Osteoblast (primary cell): ENCODE measurements at regions not wholly inside any gene's neighbourhood (a gene's known extent, or its start where the extent isn't known, plus 50 kb on each side); places are given as distances from the start of the nearest gene placed in this dataset.

ENCODE experiments used
- DNase-seq: peaks from one replicate; pipeline ENCODE4 v3.0.0; 2011; ENCODE audit warnings: low spot score, mixed read lengths; ENCODE audit not compliant: insufficient read length; ENCODE audit errors: missing footprints
- H2AFZ ChIP-seq: 2 replicates; pipeline ENCODE4 v1.6.0; 2011; ENCODE audit warnings: mild to moderate bottlenecking, low read length
- H3K27ac ChIP-seq: 2 replicates; pipeline ENCODE4 v1.5.1; 2011; ENCODE audit warnings: mild to moderate bottlenecking, low read depth, low read length, moderate library complexity
- H3K27me3 ChIP-seq: 2 replicates; pipeline ENCODE4 v1.6.0; 2012; ENCODE audit warnings: mild to moderate bottlenecking, control low read depth, inconsistent platforms, low read length, moderate library complexity; ENCODE audit not compliant: insufficient read depth
- H3K36me3 ChIP-seq: 2 replicates; pipeline ENCODE4 v1.5.1; 2011; ENCODE audit warnings: mild to moderate bottlenecking, low read length, control low read depth, moderate library complexity; ENCODE audit not compliant: insufficient read depth
- H3K4me1 ChIP-seq: 2 replicates; pipeline ENCODE4 v1.5.1; 2011; ENCODE audit warnings: mild to moderate bottlenecking, low read length, control low read depth, moderate library complexity; ENCODE audit not compliant: insufficient read depth
- H3K4me2 ChIP-seq: 2 replicates; pipeline ENCODE4 v1.6.0; 2011; ENCODE audit warnings: mild to moderate bottlenecking, low read length; ENCODE audit not compliant: insufficient read depth
- H3K4me3 ChIP-seq: fragments of 200-600 bp; sonication (generic); 3 replicates; pipeline ENCODE4 v1.5.1; 2012; ENCODE audit warnings: mild to moderate bottlenecking, low read length, inconsistent platforms; ENCODE audit not compliant: insufficient read depth
- H3K79me2 ChIP-seq: 2 replicates; pipeline ENCODE4 v1.6.0; 2012; ENCODE audit warnings: mild to moderate bottlenecking, low read length, control low read depth, inconsistent platforms; ENCODE audit not compliant: insufficient read depth
- H3K9me3 ChIP-seq: 2 replicates; pipeline ENCODE4 v1.5.1; 2011; ENCODE audit warnings: low read depth, low read length, control low read depth
- H4K20me1 ChIP-seq: 2 replicates; pipeline ENCODE4 v1.6.0; 2012; ENCODE audit warnings: mild to moderate bottlenecking, low read length, control low read depth; ENCODE audit not compliant: insufficient read depth
- TF ChIP-seq, protein P1 (sequence below): IDR thresholded peaks from 2 replicates; pipeline ENCODE4 v1.5.1; 2011; ENCODE audit warnings: mild to moderate bottlenecking, low read depth, low read length, moderate library complexity; ENCODE audit errors: extremely low read depth

DNA sequence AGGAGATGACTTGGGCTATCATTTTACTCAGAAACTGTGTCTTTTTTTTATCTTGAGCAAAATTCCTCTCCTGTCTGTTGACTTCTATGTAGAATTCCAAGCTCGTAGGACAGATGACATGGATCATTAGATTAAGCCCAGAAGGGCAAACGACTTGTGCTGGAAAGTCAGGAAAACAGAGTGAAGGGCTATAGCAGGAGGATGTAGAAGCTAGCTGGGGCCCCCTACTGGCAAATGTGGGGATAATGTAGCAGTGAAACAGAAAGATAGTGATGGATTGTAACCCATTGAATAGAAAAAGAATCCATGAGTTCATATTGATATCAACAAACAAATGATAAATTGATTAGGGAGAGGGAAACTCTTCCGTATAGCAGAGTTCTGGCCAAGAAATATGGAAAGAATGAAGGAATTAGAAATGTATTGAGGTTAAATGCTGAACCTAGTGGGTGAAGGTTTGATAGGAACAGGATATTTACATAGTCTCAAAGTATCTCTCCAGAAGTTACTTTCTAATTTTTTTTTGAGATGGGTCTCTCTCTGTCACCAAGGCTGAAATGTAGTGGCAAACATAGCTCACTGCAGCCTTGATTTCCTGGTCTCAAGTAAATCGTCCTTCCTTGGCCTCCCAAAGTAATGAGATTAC, 103.6 kb downstream of the LYZL1 start:
- Histone ChIP-seq H3K4me3 (no peak overlapping the region), H4K20me1 (no peaks in the 10 kb centered on the region), H3K9me3 (no peaks in the 10 kb centered on the region), H3K36me3 (no peaks in the 10 kb centered on the region), H3K79me2 (no peaks in the 10 kb centered on the region), H3K4me1 (no peaks in the 10 kb centered on the region), H2AFZ (no peak overlapping the region), H3K27me3 (peaks cover 27% of the 10 kb centered on the region), H3K27ac (no peak overlapping the region), H3K4me2 (no peak overlapping the region)
- DNase-seq, result peak; percentile 83
- TF ChIP-seq, protein P1, sequence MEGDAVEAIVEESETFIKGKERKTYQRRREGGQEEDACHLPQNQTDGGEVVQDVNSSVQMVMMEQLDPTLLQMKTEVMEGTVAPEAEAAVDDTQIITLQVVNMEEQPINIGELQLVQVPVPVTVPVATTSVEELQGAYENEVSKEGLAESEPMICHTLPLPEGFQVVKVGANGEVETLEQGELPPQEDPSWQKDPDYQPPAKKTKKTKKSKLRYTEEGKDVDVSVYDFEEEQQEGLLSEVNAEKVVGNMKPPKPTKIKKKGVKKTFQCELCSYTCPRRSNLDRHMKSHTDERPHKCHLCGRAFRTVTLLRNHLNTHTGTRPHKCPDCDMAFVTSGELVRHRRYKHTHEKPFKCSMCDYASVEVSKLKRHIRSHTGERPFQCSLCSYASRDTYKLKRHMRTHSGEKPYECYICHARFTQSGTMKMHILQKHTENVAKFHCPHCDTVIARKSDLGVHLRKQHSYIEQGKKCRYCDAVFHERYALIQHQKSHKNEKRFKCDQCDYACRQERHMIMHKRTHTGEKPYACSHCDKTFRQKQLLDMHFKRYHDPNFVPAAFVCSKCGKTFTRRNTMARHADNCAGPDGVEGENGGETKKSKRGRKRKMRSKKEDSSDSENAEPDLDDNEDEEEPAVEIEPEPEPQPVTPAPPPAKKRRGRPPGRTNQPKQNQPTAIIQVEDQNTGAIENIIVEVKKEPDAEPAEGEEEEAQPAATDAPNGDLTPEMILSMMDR, result peak; percentile 90

DNA sequence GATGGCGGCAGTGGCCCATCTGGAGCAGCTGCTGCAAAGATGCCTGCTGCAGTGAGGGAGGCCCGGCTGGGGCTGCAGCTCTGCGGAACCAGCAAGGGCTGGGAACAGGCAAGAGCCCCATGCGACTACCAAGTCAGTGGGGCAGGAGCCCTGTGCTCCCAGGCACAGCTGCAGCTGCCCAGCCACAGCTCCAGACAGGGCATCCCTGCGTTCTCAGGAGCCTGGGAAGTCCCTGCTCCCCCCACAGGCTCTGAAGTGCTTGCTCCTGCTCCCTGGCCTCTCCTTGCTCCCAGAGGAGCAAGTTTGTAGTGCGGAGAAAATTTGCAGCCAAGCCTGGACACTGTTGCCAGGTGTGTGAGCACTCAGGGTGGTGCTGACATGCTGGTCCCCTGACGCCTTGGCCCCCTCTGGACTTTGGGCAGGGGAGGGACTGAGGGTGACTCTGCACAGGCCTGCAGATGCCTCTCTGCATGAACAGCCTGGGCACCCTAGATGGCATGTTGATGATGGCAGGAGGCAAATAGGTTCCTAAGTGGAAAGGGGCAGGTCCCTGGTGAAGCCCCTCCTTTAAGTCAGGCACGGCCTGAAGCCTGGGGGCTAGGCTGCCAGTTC, 105.6 kb downstream of the LYZL1 start:
- Histone ChIP-seq H3K79me2 (no peaks in the 10 kb centered on the region), H2AFZ (no peak overlapping the region), H3K27ac (no peak overlapping the region), H3K4me1 (no peaks in the 10 kb centered on the region), H3K36me3 (no peaks in the 10 kb centered on the region), H3K4me2 (no peak overlapping the region), H4K20me1 (no peaks in the 10 kb centered on the region), H3K4me3 (no peak overlapping the region), H3K27me3 (peaks cover 27% of the 10 kb centered on the region), H3K9me3 (no peaks in the 10 kb centered on the region)
- no peak for DNase-seq
- TF ChIP-seq, protein P1, result no peak

DNA sequence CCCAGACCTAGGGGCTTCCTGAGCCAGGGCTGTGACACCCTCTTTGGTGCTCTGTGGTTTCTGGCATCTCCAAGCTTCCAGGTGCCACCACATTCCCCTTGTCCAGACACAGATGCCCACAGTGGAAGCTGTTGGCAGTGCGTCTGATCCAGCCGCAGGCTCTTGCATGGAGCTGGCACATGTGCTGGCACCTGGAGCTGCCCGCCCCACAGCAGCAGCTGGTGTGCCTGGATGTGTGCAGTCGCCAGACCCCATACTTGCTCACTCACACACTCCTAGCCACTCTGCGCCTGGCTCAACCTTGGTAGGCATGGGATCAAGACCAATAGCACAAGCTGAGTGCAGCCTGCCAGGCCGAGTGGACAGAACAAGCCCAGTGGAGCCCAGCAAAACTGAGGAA, 106.5 kb downstream of the LYZL1 start:
- H3K27me3 ChIP-seq, result peaks cover 27% of the 10 kb centered on the region
- TF ChIP-seq, protein P1, result no peak
- no peak overlapping the region for H2AFZ ChIP-seq
- H3K36me3 ChIP-seq, result no peaks in the 10 kb centered on the region
- H3K4me1 ChIP-seq, result no peaks in the 10 kb centered on the region
- DNase-seq, result no peak
- no peak overlapping the region for H3K4me3 ChIP-seq
- H3K4me2 ChIP-seq, result no peak overlapping the region
- no peak overlapping the region for H3K27ac ChIP-seq
- no peaks in the 10 kb centered on the region for H3K79me2 ChIP-seq
- H3K9me3 ChIP-seq, result no peaks in the 10 kb centered on the region
- H4K20me1 ChIP-seq, result no peaks in the 10 kb centered on the region

DNA sequence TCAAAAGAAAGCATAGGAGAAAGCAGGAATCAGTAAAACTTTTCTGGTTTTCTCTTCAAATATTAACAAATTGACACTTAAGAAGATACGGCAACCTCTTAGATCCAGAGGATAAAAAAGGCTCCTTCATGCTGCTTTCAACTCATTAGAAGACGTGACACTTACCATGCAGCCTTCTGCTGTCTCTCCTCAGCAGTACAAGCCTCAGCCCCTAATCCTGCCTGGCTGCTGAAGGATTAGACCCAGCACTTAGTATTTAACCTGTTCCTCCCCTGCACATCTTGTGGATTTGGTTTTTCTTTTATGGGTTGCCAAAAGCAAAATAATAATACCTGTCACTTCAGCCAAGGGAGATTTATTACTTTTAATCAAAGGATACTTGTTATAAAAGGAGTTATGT, 108.4 kb downstream of the LYZL1 start:
- TF ChIP-seq, protein P1, result no peak
- Histone ChIP-seq H3K36me3 (no peaks in the 10 kb centered on the region), H4K20me1 (no peaks in the 10 kb centered on the region), H3K79me2 (no peaks in the 10 kb centered on the region), H3K4me2 (no peak overlapping the region), H3K27me3 (peaks cover 29% of the 10 kb centered on the region), H3K27ac (no peak overlapping the region), H3K9me3 (no peaks in the 10 kb centered on the region), H3K4me1 (no peaks in the 10 kb centered on the region), H3K4me3 (no peak overlapping the region), H2AFZ (no peak overlapping the region)
- DNase-seq, result no peak
